ENCODE measurements at regions not wholly inside any gene's neighbourhood (a gene's known extent, or its start where the extent isn't known, plus 50 kb on each side); places are given as distances from the start of the nearest gene placed in this dataset.

DNA sequence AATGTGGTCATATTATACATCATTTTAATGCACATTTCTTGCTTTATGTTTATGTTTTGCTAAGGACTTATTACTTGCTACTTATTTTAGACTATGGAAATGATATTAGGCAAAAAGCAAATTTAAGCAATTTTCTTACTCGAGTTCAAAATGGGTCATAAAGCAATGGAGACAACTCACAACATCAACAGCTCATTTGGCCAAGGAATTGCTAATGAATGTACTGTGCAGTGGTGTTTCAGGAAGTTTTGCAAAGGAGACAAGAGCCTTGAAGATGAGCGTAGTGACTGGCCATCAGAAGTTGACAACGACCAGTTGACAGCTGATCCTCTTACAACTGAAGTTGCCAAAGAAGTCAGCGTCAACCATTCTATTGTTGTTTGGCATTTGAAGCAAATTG is 831.8 kb upstream of the SEL1L start:
- no peak for TF ChIP-seq FOS (IDR thresholded peaks at IDR 0.05; ENCODE audit: borderline replicate concordance, insufficient read depth, low read length)
- TF ChIP-seq, protein P1, sequence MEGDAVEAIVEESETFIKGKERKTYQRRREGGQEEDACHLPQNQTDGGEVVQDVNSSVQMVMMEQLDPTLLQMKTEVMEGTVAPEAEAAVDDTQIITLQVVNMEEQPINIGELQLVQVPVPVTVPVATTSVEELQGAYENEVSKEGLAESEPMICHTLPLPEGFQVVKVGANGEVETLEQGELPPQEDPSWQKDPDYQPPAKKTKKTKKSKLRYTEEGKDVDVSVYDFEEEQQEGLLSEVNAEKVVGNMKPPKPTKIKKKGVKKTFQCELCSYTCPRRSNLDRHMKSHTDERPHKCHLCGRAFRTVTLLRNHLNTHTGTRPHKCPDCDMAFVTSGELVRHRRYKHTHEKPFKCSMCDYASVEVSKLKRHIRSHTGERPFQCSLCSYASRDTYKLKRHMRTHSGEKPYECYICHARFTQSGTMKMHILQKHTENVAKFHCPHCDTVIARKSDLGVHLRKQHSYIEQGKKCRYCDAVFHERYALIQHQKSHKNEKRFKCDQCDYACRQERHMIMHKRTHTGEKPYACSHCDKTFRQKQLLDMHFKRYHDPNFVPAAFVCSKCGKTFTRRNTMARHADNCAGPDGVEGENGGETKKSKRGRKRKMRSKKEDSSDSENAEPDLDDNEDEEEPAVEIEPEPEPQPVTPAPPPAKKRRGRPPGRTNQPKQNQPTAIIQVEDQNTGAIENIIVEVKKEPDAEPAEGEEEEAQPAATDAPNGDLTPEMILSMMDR (IDR thresholded peaks at IDR 0.05; ENCODE audit: extremely low read depth in 1 of 2, insufficient read depth in 1 of 2, low read depth in 1 of 2, low read length in 2 of 2): no peak
- no peak for TF ChIP-seq POLR2A (IDR thresholded peaks at IDR 0.05; ENCODE audit: low read depth, low read length)
- no peak for TF ChIP-seq EZH2 (IDR thresholded peaks at IDR 0.05; ENCODE audit: borderline replicate concordance, low read depth, low read length, severe bottlenecking)
- no peak for TF ChIP-seq POLR2AphosphoS5 (IDR thresholded peaks at IDR 0.05; ENCODE audit: insufficient read depth, low read depth, low read length)
